ENCODE measurements at regions not wholly inside any gene's neighbourhood (a gene's known extent, or its start where the extent isn't known, plus 50 kb on each side); places are given as distances from the start of the nearest gene placed in this dataset.

DNA sequence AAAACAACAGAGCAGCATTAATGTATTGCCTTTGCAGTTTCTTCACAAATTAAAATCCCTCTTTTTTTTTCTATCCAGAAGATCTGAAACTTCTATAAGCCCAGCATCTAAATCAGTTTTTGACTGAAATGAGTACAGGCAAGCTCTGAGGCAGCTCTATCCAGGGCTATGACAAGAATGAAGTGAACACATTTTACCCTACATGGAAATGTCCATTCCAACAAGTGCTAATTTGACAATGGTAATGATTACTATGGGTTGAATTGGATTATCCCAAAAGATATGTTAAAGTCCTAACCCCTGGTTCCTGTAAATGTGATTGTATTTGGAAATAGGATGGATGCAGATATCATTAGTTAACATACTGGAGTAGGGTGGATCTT is 115.7 kb downstream of the RPL22L1 start:
- DNase-seq (ENCODE audit: low spot score) (no peak), ATAC-seq (no peak)
- peaks cover under 1% of the 10 kb centered on the region for H3K36me3 Mint-ChIP-seq
- H3K27me3 Mint-ChIP-seq = peaks cover 18 to 44% of the 10 kb centered on the region in 2 donors
- H3K9me3 Mint-ChIP-seq = no peaks in the 10 kb centered on the region
- H3K27ac Mint-ChIP-seq = no peak overlapping the region
- no peaks in the 10 kb centered on the region for H3K4me1 Mint-ChIP-seq (ENCODE audit: low read depth in 2 of 2)
- no peak overlapping the region for H3K4me3 Mint-ChIP-seq

GRCh38 chr3:170753421-170754310 is 116.3 kb downstream of the RPL22L1 start:
- no peaks in the 10 kb centered on the region for H3K9me3 Mint-ChIP-seq
- peaks cover 5% of the 10 kb centered on the region for H3K36me3 Mint-ChIP-seq
- H3K4me3 Mint-ChIP-seq = no peak overlapping the region
- H3K27ac Mint-ChIP-seq = no peak overlapping the region
- DNase-seq (ENCODE audit: low spot score) = no peak
- no peak for ATAC-seq
- H3K4me1 Mint-ChIP-seq (ENCODE audit: low read depth in 2 of 2) = no peaks in the 10 kb centered on the region
- peaks cover 24 to 51% of the 10 kb centered on the region in 2 donors for H3K27me3 Mint-ChIP-seq

- no peak for DNase-seq (ENCODE audit: low spot score)
- no peaks in the 10 kb centered on the region for H3K9me3 Mint-ChIP-seq
- ATAC-seq = no peak
- H3K27me3 Mint-ChIP-seq = peaks cover 29 to 55% of the 10 kb centered on the region in 2 donors
- H3K36me3 Mint-ChIP-seq = peaks cover 5% of the 10 kb centered on the region
- no peak overlapping the region for H3K27ac Mint-ChIP-seq
- H3K4me1 Mint-ChIP-seq (ENCODE audit: low read depth in 2 of 2) = no peaks in the 10 kb centered on the region
- H3K4me3 Mint-ChIP-seq = no peak overlapping the region
Measured at GRCh38 chr3:170752571-170753155, 117.3 kb downstream of the RPL22L1 start.

GRCh38 chr3:170751899-170752293 is 118.1 kb downstream of the RPL22L1 start:
- no peaks in the 10 kb centered on the region for H3K4me1 Mint-ChIP-seq (ENCODE audit: low read depth in 2 of 2)
- H3K27ac Mint-ChIP-seq = no peak overlapping the region

DNA sequence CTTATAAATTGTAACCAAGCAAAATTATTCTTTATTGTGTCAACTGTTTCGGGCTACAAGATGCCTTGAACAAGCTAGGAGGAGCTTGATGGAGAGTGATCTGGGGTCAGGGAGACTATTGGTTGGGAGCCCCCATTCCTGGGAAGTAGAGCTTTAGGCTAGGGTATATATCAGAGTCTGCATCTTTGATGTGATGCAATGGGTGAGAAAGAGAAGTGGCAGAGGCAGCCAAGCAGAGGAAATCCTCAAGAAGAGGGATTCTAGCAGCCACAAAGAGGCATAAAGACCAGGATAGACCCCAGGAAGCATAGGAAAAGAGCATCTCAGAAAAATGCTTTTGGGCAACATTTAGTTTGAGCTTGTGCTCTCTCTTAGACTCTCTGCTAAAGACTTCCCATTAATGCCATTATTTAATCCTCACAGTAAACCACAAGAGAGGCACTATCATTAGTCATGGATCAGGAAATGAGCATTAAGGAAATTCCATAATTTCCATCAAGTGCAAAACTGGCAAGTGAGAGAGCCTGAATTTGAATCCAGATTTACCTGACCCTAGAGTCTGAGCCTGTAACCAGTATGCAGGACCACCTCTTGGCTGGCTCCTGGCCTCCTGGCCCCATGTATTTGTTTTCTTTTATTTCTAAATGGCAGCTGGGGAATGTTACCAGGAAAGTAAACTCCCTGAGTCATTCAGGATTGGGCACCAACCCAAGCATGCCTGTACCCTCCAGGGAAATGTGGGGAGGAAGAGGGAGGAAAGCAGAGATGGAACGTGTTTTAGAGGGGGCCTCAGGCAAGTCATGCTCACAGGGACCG is 118.7 kb downstream of the RPL22L1 start:
- Mint-ChIP-seq H3K27ac (no peak overlapping the region), H3K36me3 (peaks cover 5% of the 10 kb centered on the region), H3K9me3 (no peaks in the 10 kb centered on the region)

More at GRCh38 chr3:170751899-170752293, 118.1 kb downstream of the RPL22L1 start:
- Mint-ChIP-seq H3K27me3 (peaks cover 35 to 62% of the 10 kb centered on the region in 2 donors), H3K4me3 (no peak overlapping the region), H3K9me3 (no peaks in the 10 kb centered on the region), H3K36me3 (peaks cover 5% of the 10 kb centered on the region)
- DNase-seq (ENCODE audit: low spot score) (no peak), ATAC-seq (no peak)

GRCh38 chr3:170750478-170750830 is 119.5 kb downstream of the RPL22L1 start:
- no peaks in the 10 kb centered on the region for H3K4me1 Mint-ChIP-seq (ENCODE audit: low read depth in 2 of 2)
- peaks cover 5% of the 10 kb centered on the region for H3K36me3 Mint-ChIP-seq
- no peak for DNase-seq (ENCODE audit: low spot score)
- peaks cover 47 to 68% of the 10 kb centered on the region in 2 donors for H3K27me3 Mint-ChIP-seq
- ATAC-seq = no peak
- no peak overlapping the region for H3K4me3 Mint-ChIP-seq
- H3K27ac Mint-ChIP-seq = no peak overlapping the region
- no peaks in the 10 kb centered on the region for H3K9me3 Mint-ChIP-seq

More for the DNA sequence above, 118.7 kb downstream of the RPL22L1 start:
- Mint-ChIP-seq H3K4me1 (ENCODE audit: low read depth in 2 of 2) (no peaks in the 10 kb centered on the region), H3K27me3 (peaks cover 41 to 68% of the 10 kb centered on the region in 2 donors), H3K4me3 (no peak overlapping the region)
- DNase-seq (ENCODE audit: low spot score) (no peak), ATAC-seq (no peak)

GRCh38 chr3:170749765-170750477 is 120.1 kb downstream of the RPL22L1 start:
- Mint-ChIP-seq H3K4me3 (no peak overlapping the region), H3K4me1 (ENCODE audit: low read depth in 2 of 2) (no peaks in the 10 kb centered on the region), H3K27me3 (peaks cover 51 to 63% of the 10 kb centered on the region in 2 donors)

DNA sequence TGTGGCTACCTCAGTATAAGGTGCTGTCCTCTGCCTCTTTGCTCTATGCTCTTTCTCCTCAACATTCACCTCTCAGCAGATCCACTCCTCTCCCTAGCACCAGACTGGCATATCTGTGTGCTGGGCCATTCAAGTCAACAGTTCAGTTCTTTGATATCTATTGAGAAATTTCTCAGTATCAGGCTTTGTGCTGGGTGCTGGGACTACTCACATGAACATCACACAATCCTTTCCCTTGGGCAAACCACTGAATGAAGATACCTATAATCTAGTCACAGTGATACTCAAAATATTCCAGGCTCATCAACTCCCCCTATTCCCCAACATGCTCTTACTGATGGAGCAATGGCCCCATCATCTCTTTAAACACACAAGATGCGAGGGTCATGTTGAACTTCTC is 120.8 kb downstream of the RPL22L1 start:
- Mint-ChIP-seq H3K27me3 (peaks cover 51 to 56% of the 10 kb centered on the region in 2 donors), H3K9me3 (no peaks in the 10 kb centered on the region), H3K4me1 (ENCODE audit: low read depth in 2 of 2) (no peaks in the 10 kb centered on the region), H3K27ac (no peak overlapping the region), H3K4me3 (no peak overlapping the region), H3K36me3 (peaks cover 5% of the 10 kb centered on the region)
- ATAC-seq (no peak), DNase-seq (ENCODE audit: low spot score) (no peak)

More at GRCh38 chr3:170749765-170750477, 120.1 kb downstream of the RPL22L1 start:
- peaks cover 5% of the 10 kb centered on the region for H3K36me3 Mint-ChIP-seq
- H3K9me3 Mint-ChIP-seq = no peaks in the 10 kb centered on the region
- no peak overlapping the region for H3K27ac Mint-ChIP-seq
- DNase-seq (ENCODE audit: low spot score) (no peak), ATAC-seq (no peak)

DNA sequence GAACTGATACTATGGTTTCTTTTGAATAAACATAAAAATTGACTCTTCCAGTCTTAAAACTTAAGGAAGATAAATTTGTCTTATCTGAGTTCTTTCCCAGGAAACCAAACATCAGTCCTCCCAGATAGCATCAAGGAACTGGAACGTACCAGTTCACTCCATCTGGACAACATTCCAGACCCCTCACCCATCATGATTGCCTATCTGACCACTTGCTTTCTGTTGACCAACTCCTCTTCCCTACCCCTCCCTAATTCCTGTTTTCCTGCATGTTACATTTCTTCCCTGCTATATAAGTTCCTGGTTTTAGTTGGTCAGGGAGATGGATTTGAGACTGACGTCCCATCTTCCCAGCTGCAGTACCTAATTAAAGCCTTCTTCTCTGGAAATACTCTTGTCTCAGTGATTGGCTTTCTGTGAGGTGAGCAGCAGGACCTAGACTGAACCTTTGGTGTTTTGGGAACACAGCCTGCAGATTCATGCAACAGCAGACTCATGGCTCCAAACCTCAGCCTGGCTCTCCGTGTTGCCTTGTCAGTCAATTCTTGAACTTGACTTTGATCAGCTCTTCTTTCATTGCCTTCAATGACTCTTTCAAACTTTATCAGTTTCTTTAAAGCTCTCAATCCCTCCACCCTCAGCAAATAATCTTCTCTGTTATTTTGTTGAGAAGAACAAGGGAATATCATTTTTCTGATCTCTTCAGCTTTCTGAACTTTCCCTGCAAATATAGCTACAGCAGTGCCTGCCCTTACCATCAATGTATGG is 123.6 kb downstream of the RPL22L1 start:
- Mint-ChIP-seq H3K27me3 (peaks cover 51 to 53% of the 10 kb centered on the region in 2 donors), H3K4me1 (ENCODE audit: low read depth in 2 of 2) (no peaks in the 10 kb centered on the region), H3K27ac (no peak overlapping the region), H3K36me3 (peaks cover 5% of the 10 kb centered on the region), H3K9me3 (no peaks in the 10 kb centered on the region), H3K4me3 (no peak overlapping the region)
- ATAC-seq (no peak), DNase-seq (ENCODE audit: low spot score) (no peak)

DNA sequence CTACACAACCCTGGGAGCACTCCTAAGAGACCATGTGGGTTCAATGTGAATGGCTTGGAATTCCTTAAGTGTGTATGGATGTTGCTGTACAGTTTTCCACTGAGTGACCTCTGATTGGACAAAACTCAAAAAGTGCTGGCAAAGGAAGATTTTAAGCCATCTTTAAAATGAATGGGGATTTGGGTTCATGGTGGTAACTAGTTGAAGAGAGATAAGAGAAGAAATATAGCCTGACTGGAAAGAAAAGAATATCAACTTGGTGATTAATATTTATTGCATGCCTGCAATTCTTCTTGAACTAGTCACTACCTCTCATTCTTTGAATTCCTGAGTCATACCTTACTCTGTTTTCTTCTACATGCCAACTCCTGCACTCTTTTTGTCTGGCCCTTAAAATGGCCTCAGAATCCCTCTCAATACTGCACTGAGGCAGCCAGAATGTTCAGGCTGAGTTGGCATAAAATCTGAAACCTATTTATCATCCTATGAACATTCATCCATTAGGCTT is 124.7 kb downstream of the RPL22L1 start:
- no peak overlapping the region for H3K4me3 Mint-ChIP-seq
- no peaks in the 10 kb centered on the region for H3K4me1 Mint-ChIP-seq (ENCODE audit: low read depth in 2 of 2)
- H3K36me3 Mint-ChIP-seq = peaks cover 5% of the 10 kb centered on the region
- no peak for DNase-seq (ENCODE audit: low spot score)
- H3K27me3 Mint-ChIP-seq = peaks cover 48 to 49% of the 10 kb centered on the region in 2 donors
- H3K27ac Mint-ChIP-seq = no peak overlapping the region
- no peaks in the 10 kb centered on the region for H3K9me3 Mint-ChIP-seq
- no peak for ATAC-seq

DNA sequence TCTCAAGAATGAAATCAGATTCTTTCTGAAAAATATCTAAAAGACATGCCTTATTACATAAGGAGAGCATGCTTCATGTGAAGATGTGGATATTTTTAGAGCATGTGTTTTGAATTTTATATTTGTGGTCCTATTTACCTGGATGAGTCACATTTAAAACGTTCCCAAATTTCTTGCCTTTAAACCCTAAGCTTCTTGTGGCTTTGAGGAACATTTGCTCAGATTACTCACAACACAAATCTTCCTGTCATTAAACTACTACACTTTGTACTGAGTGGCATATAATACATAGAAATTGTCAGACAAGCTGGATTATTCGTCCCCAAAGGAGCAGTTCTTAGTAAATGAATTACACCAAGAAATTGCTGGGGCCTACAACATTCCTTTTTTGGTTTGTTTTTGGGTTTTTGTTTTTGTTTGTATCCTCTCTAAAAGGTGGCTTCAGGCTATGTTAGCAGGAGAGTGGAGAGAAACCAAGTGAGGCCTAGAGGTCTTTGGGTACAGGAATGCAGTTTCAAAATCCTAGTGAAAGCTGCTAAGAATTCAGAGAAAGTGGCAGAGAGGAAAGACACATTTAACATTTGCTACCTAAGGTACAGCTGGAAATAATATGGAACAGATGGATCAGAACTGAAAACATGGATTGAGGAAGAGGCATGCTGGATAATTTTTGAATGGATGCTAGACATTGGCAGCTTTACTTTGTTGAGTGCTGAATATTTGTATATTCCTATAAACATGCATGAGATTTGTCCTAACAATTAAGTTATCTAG is 128.1 kb downstream of the RPL22L1 start:
- Mint-ChIP-seq H3K4me1 (ENCODE audit: low read depth in 2 of 2) (no peaks in the 10 kb centered on the region), H3K27ac (no peak overlapping the region), H3K9me3 (no peaks in the 10 kb centered on the region), H3K4me3 (no peak overlapping the region), H3K27me3 (peaks cover 30 to 32% of the 10 kb centered on the region in 2 donors), H3K36me3 (no peaks in the 10 kb centered on the region)
- ATAC-seq (no peak), DNase-seq (ENCODE audit: low spot score) (no peak)

All from natural killer cell treated with Interleukin-12 subunit alpha and Interleukin-12 subunit beta and Interleukin-15 and Interleukin-18, amount 100 ng/mL, for 72 hours (primary cell).